PC-9 (cell line): ENCODE measurements at regions not wholly inside any gene's neighbourhood (a gene's known extent, or its start where the extent isn't known, plus 50 kb on each side); places are given as distances from the start of the nearest gene placed in this dataset.

Experiments
- BruUV-seq: library from RNA; stranded (reverse); fragments of 400-500 nt; replicated peaks from 2 replicates; lab custom pipeline; 2021; lab: Mats Ljungman, UMichigan
- CTCF ChIA-PET: fragments of 300-600 bp; sonication (Branson Sonifier 250); formaldehyde crosslinking; loops from one replicate; lab custom pipeline; 2022; ENCODE audit warnings: antibody characterized with exemption; lab: Charles Lee
- POLR2A ChIA-PET: fragments of 300-600 bp; sonication (Branson Sonifier 250); formaldehyde crosslinking; loops from one replicate; lab custom pipeline; 2022; ENCODE audit warnings: antibody characterized with exemption; ENCODE audit not compliant: unreplicated experiment; lab: Charles Lee
- DNase-seq, 2 experiments: peaks; one replicate each; pipeline versions ENCODE4 v3.0.0 to v3.0.0-alpha.2; 2015 to 2022; ENCODE audit warnings: mixed read lengths in 1 of 2
- H2AFZ ChIP-seq: fragments of 200-600 bp; sonication (generic); 2 replicates; pipeline ENCODE4 v1.8.1; 2017; ENCODE audit warnings: antibody characterized with exemption
- H3F3A ChIP-seq: fragments of 200-600 bp; sonication (generic); 2 replicates; pipeline ENCODE4 v1.8.1; 2017; ENCODE audit warnings: antibody characterized with exemption, mild to moderate bottlenecking, low read depth; ENCODE audit not compliant: insufficient read depth
- H3K27ac ChIP-seq: fragments of 200-600 bp; sonication (generic); 2 replicates; pipeline ENCODE4 v1.6.1; 2016; ENCODE audit warnings: mixed run types
- H3K27me3 ChIP-seq: fragments of 200-600 bp; sonication (generic); 2 replicates; pipeline ENCODE4 v1.6.1; 2016; ENCODE audit warnings: low read depth, mixed run types; ENCODE audit not compliant: insufficient read depth
- H3K36me3 ChIP-seq: fragments of 200-600 bp; sonication (generic); 2 replicates; pipeline ENCODE4 v1.6.1; 2016; ENCODE audit warnings: low read depth, mixed run types
- H3K4me1 ChIP-seq: fragments of 200-600 bp; sonication (generic); replicated peaks from 2 replicates; pipeline ENCODE4 v1.6.1; 2016; ENCODE audit warnings: mixed run types; ENCODE audit not compliant: insufficient read depth
- H3K4me2 ChIP-seq: fragments of 200-600 bp; sonication (generic); 2 replicates; pipeline ENCODE4 v1.6.1; 2017; ENCODE audit warnings: mixed run types
- H3K4me3 ChIP-seq: fragments of 200-600 bp; sonication (generic); 2 replicates; pipeline ENCODE4 v1.6.1; 2016; ENCODE audit warnings: mixed run types
- H3K79me2 ChIP-seq: fragments of 200-600 bp; sonication (generic); 2 replicates; pipeline ENCODE4 v1.6.1; 2017; ENCODE audit warnings: low read depth, mixed run types
- H3K9me2 ChIP-seq: fragments of 200-600 bp; sonication (generic); 2 replicates; pipeline ENCODE4 v1.8.1; 2017; ENCODE audit warnings: mild to moderate bottlenecking; ENCODE audit not compliant: insufficient read depth
- H3K9me3 ChIP-seq: fragments of 200-600 bp; sonication (generic); 2 replicates; pipeline ENCODE4 v1.8.1; 2016; ENCODE audit warnings: low read depth; ENCODE audit not compliant: insufficient read depth
- H4K20me1 ChIP-seq: fragments of 200-600 bp; sonication (generic); 2 replicates; pipeline ENCODE4 v1.8.1; 2017; ENCODE audit not compliant: insufficient read depth
- CTCF ChIP-seq: fragments of 200-600 bp; sonication (generic); conservative IDR thresholded peaks from 2 replicates; pipeline ENCODE4 v1.6.1; 2017; ENCODE audit warnings: mixed run types, antibody characterized with exemption, mild to moderate bottlenecking, moderate library complexity
- EZH2 ChIP-seq: fragments of 200-600 bp; sonication (generic); IDR thresholded peaks from 2 replicates; pipeline ENCODE4 v1.8.0; 2017; ENCODE audit warnings: antibody characterized with exemption, low read depth
- intact Hi-C: fragments of 100-400 bp; cut with micrococcal nuclease; formaldehyde crosslinking; loops from one replicate; pipeline ENCODE4 v1.10.0; 2022; ENCODE audit not compliant: unreplicated experiment

DNA sequence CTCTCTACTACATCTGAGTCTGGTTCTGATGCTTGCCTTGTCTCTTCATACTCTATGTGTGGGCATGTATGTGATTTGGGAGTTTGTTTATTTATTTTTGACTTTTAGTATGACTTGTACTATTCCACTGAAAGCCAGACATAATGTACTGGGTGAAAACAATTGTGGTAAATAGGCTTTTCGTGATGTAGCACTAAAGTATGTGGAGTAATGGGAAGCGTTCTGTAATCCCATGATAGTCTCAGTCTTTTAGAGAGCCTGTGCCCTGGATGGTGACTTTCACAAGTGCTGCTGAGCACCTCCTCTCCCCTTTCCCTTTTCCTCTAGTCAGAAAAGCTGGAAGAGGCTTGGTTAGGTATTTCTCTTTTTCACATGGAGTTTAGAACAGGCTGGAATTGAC lies 85.8 kb upstream of the S1PR3 start:
- Histone ChIP-seq H3F3A (no peaks in the 10 kb centered on the region), H3K9me2 (no peaks in the 10 kb centered on the region), H3K27ac (no peak overlapping the region), H3K4me2 (no peak overlapping the region), H3K4me3 (no peak overlapping the region), H4K20me1 (no peaks in the 10 kb centered on the region), H3K79me2 (no peaks in the 10 kb centered on the region), H3K9me3 (0 out of 2 replicates have a peak, but pooled peaks cover 3% of the 10 kb centered on the region), H3K4me1 (no peaks in the 10 kb centered on the region), H2AFZ (no peak overlapping the region), H3K27me3 (no peaks in the 10 kb centered on the region), H3K36me3 (no peaks in the 10 kb centered on the region)
- TF ChIP-seq CTCF, result no peak
- TF ChIP-seq EZH2, result no peak
- ChIA-PET POLR2A (no interaction called here), CTCF (no interaction called here)
- no TSS peak for BruUV-seq
- no peak for DNase-seq
- intact Hi-C loops, result no loop called here

DNA sequence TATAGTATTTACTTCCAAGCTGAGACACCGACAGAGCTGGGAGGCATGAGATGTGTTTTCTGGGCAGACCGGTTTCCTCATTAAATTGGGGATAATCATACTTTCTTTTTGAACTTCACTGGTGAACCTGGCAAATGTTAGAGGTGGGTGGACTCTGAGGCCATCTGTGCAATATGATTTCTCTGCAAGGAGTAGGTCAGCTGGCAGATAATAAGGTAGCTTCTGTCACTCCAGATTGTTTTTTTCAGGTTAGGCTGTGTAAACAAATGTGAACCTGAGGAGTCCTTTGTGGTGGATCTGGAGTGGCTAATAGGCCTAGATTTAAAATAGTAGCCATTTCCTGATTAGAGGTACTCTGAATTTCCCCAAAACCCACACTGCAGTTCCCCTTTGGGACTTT lies 75.4 kb upstream of the S1PR3 start:
- Histone ChIP-seq H3K27ac (no peak overlapping the region), H3K9me2 (no peaks in the 10 kb centered on the region; the same call in 1 of the 2 replicates), H3K9me3 (peaks cover 7% of the 10 kb centered on the region; the same call in 1 of the 2 replicates), H3K36me3 (no peaks in the 10 kb centered on the region), H4K20me1 (no peaks in the 10 kb centered on the region), H3K4me1 (peaks cover 10% of the 10 kb centered on the region), H3K27me3 (no peaks in the 10 kb centered on the region), H3K4me2 (no peak overlapping the region), H3K4me3 (no peak overlapping the region), H2AFZ (no peak overlapping the region), H3K79me2 (no peaks in the 10 kb centered on the region), H3F3A (no peaks in the 10 kb centered on the region)
- ChIA-PET CTCF (no interaction called here), POLR2A (no interaction called here)
- intact Hi-C loops, result no loop called here
- DNase-seq, result no peak
- TF ChIP-seq CTCF, result no peak
- no peak for TF ChIP-seq EZH2
- no TSS peak for BruUV-seq

DNA sequence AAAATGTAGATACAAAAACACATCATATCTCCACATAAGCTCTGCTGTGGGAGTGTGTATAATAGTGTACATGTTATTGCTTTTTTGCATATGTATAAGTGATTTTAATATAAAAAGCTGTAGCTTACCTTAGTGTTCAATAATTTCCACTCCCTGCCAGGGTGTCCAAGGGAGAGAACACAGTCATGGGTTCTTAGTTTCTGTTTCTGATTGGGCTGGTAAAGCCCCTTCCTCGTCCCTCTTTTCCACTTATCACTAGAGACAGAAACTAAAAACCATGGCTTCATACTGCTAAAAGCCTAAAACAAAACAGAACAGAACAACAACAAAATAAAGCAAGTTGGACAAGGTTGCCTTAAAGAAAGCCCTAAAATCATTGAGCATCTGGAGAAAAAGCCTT lies 74.4 kb upstream of the S1PR3 start:
- Histone ChIP-seq H4K20me1 (no peaks in the 10 kb centered on the region), H3K4me1 (peaks cover 10% of the 10 kb centered on the region), H2AFZ (no peak overlapping the region), H3K4me3 (no peak overlapping the region), H3K36me3 (no peaks in the 10 kb centered on the region), H3F3A (no peaks in the 10 kb centered on the region), H3K9me2 (no peaks in the 10 kb centered on the region; the same call in 1 of the 2 replicates), H3K27me3 (no peaks in the 10 kb centered on the region), H3K79me2 (no peaks in the 10 kb centered on the region), H3K27ac (no peak overlapping the region), H3K9me3 (peaks cover 7% of the 10 kb centered on the region; the same call in 1 of the 2 replicates), H3K4me2 (no peak overlapping the region)
- POLR2A ChIA-PET, result interaction anchor here (0.6 kb wide), 1 partner anchor 206 kb away, joined by 10 read pairs; no protein-coding TSS in a partner anchor
- BruUV-seq, result no TSS peak
- intact Hi-C loops, result no loop called here
- TF ChIP-seq EZH2 (no peak), CTCF (no peak)
- CTCF ChIA-PET, result no interaction called here
- no peak for DNase-seq
